HEK293T (cell line): ENCODE measurements at regions not wholly inside any gene's neighbourhood (a gene's known extent, or its start where the extent isn't known, plus 50 kb on each side); places are given as distances from the start of the nearest gene placed in this dataset.

ENCODE experiments used
- BHLHE40 ChIP-seq: fragments of 450-650 bp; IDR thresholded peaks from 2 replicates; pipeline ENCODE4 v1.6.1; 2016; ENCODE audit warnings: mild to moderate bottlenecking, moderate library complexity, borderline replicate concordance
- CTBP1 ChIP-seq: fragments of 450-650 bp; IDR thresholded peaks from 2 replicates; pipeline ENCODE4 v1.6.1; 2016; ENCODE audit warnings: borderline replicate concordance
- ELF4 ChIP-seq: fragments of 450-650 bp; IDR thresholded peaks from 2 replicates; pipeline ENCODE4 v1.6.1; 2017; ENCODE audit warnings: antibody characterized with exemption
- FOXK2 ChIP-seq: fragments of 450-650 bp; IDR thresholded peaks from 2 replicates; pipeline ENCODE4 v1.6.1; 2016; ENCODE audit warnings: mild to moderate bottlenecking
- FOXM1 ChIP-seq: fragments of 450-650 bp; IDR thresholded peaks from 2 replicates; pipeline ENCODE4 v1.6.1; 2017; ENCODE audit warnings: mild to moderate bottlenecking, borderline replicate concordance
- SP1 ChIP-seq: fragments of 450-650 bp; IDR thresholded peaks from 2 replicates; pipeline ENCODE4 v1.6.1; 2017

DNA sequence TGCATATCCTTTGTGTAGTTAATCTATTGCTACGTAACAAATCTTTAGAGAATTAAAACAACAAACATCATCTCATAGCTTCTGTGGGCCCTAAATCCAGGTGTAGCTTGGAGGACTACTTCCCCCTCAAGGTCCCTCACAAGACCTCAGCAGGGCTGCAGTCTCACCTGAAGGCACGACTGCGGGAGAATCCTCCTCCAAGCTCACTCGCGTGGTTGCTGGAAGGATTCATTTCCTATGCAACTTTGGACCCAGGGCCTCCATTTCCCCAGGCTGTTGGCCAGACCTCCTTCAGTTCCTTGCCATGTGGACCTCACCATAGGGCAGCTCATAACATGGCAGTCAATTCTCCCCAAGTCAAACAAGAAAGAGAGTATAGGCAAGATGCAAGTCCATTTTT is 140.4 kb downstream of the OAT start:
- TF ChIP-seq FOXM1 (no peak), SP1 (no peak), ELF4 (no peak), FOXK2 (no peak), CTBP1 (no peak), BHLHE40 (no peak)
